ENCODE measurements at regions not wholly inside any gene's neighbourhood (a gene's known extent, or its start where the extent isn't known, plus 50 kb on each side); places are given as distances from the start of the nearest gene placed in this dataset.
"Not testable (repeated sequence)": the region's sequence is repeated elsewhere in the genome, so short reads cannot be mapped to it uniquely, and the experiment has no call there.

- no peak for DNase-seq (ENCODE audit: low read depth, low spot score)
Observed at GRCh38 chrX:42443267-42443666, 334.7 kb downstream of the PPP1R2C start.

GRCh38 chrX:42442745-42443144, 335.2 kb downstream of the PPP1R2C start:
- no peak for DNase-seq (ENCODE audit: low read depth, low spot score)

GRCh38 chrX:42437211-42437610, 340.8 kb downstream of the PPP1R2C start:
- no peak for DNase-seq (ENCODE audit: low read depth, low spot score)

GRCh38 chrX:42434458-42435166, 343.4 kb downstream of the PPP1R2C start:
- DNase-seq (ENCODE audit: low read depth, low spot score): no peak

- no peak for DNase-seq (ENCODE audit: low read depth, low spot score)
Observed at GRCh38 chrX:42432552-42432951, 345.4 kb downstream of the PPP1R2C start.

- no peak for DNase-seq (ENCODE audit: low read depth, low spot score)
Observed at GRCh38 chrX:42422961-42423360, 355.0 kb downstream of the PPP1R2C start.

GRCh38 chrX:42420426-42420825, 357.5 kb downstream of the PPP1R2C start:
- no peak for DNase-seq (ENCODE audit: low read depth, low spot score)

- no peak for DNase-seq (ENCODE audit: low read depth, low spot score)
Observed at GRCh38 chrX:42415636-42416035, 362.3 kb downstream of the PPP1R2C start.

- DNase-seq (ENCODE audit: low read depth, low spot score): no peak
Observed at GRCh38 chrX:42414057-42414456, 363.9 kb downstream of the PPP1R2C start.

GRCh38 chrX:42399632-42400024, 378.3 kb downstream of the PPP1R2C start:
- DNase-seq (ENCODE audit: low read depth, low spot score): no peak

GRCh38 chrX:42398967-42399631, 378.9 kb downstream of the PPP1R2C start:
- DNase-seq (ENCODE audit: low read depth, low spot score): no peak

- DNase-seq (ENCODE audit: low read depth, low spot score): no peak
Observed at GRCh38 chrX:42396136-42396535, 381.8 kb downstream of the PPP1R2C start.

- no peak for DNase-seq (ENCODE audit: low read depth, low spot score)
Observed at GRCh38 chrX:42392846-42393245, 385.1 kb downstream of the PPP1R2C start.

GRCh38 chrX:42386681-42387080, 391.3 kb downstream of the PPP1R2C start:
- no peak for DNase-seq (ENCODE audit: low read depth, low spot score)

- no peak for DNase-seq (ENCODE audit: low read depth, low spot score)
Observed at GRCh38 chrX:42385730-42386129, 392.2 kb downstream of the PPP1R2C start.

- DNase-seq (ENCODE audit: low read depth, low spot score): no peak
Observed at GRCh38 chrX:42384956-42385355, 393.0 kb downstream of the PPP1R2C start.

- DNase-seq (ENCODE audit: low read depth, low spot score): no peak
Observed at GRCh38 chrX:42378857-42379256, 399.1 kb downstream of the PPP1R2C start.

- no peak for DNase-seq (ENCODE audit: low read depth, low spot score)
Observed at GRCh38 chrX:42375086-42375485, 402.9 kb downstream of the PPP1R2C start.

GRCh38 chrX:42366181-42366580, 411.8 kb downstream of the PPP1R2C start:
- DNase-seq (ENCODE audit: low read depth, low spot score): no peak

GRCh38 chrX:42362219-42362618, 415.7 kb downstream of the PPP1R2C start:
- DNase-seq (ENCODE audit: low read depth, low spot score): no peak

GRCh38 chrX:42342981-42343380, 419.6 kb upstream of the CASK start:
- not testable (repeated sequence) for DNase-seq (ENCODE audit: low read depth, low spot score)
